Lower lobe of right lung (tissue), 2 donors: ENCODE measurements at regions not wholly inside any gene's neighbourhood (a gene's known extent, or its start where the extent isn't known, plus 50 kb on each side); places are given as distances from the start of the nearest gene placed in this dataset.
"Not testable (repeated sequence)": the region's sequence is repeated elsewhere in the genome, so short reads cannot be mapped to it uniquely, and the experiment has no call there.

Experiments used
- ATAC-seq, 2 donors: fragments of 200-7000 bp; cut with Tn5 transposase; one replicate each; pipeline ENCODE4 v1.9.1; 2020 to 2022; ENCODE audit warnings: mild to moderate bottlenecking in 2 of 2, moderate library complexity in 2 of 2
- DNase-seq: peaks from one replicate; pipeline ENCODE4 v3.0.0-alpha.2; 2020
- H3K27ac ChIP-seq: fragments of 200-600 bp; one replicate; pipeline ENCODE4 v1.8.0; 2022
- H3K27me3 ChIP-seq: fragments of 200-600 bp; one replicate; pipeline ENCODE4 v1.8.0; 2022; ENCODE audit warnings: low read depth
- H3K36me3 ChIP-seq: fragments of 200-600 bp; one replicate; pipeline ENCODE4 v1.8.0; 2022; ENCODE audit warnings: mild to moderate bottlenecking
- H3K4me1 ChIP-seq: fragments of 200-600 bp; one replicate; pipeline ENCODE4 v1.8.0; 2022
- H3K4me3 ChIP-seq: fragments of 200-600 bp; one replicate; pipeline ENCODE4 v1.8.0; 2022; ENCODE audit warnings: mild to moderate bottlenecking
- H3K9me3 ChIP-seq: fragments of 200-600 bp; one replicate; pipeline ENCODE4 v1.8.0; 2022
- CTCF ChIP-seq: fragments of 200-600 bp; IDR thresholded peaks from one replicate; pipeline ENCODE4 v1.8.0; 2022; ENCODE audit warnings: antibody characterized with exemption, mild to moderate bottlenecking
- intact Hi-C: fragments of 100-400 bp; cut with DNase I; formaldehyde crosslinking; loops from one replicate; pipeline ENCODE4 v1.11.0; 2022
- donor health status: DM: no; HTN: yes; CAD: no; lungs with severe emphysema.

- Histone ChIP-seq H3K9me3 (no peaks in the 10 kb centered on the region), H3K36me3 (no peaks in the 10 kb centered on the region), H3K27me3 (no peaks in the 10 kb centered on the region), H3K27ac (no peak overlapping the region), H3K4me3 (no peak overlapping the region), H3K4me1 (no peaks in the 10 kb centered on the region)
- no peak for ATAC-seq
- no peak for TF ChIP-seq CTCF
- no peak for DNase-seq
- intact Hi-C loops = no loop called here
These were observed 1370.4 kb downstream of the GRIK2 start for GRCh38 chr6:102763891-102764290.

GRCh38 chr6:102761872-102762271 lies 1368.4 kb downstream of the GRIK2 start:
- intact Hi-C loops = no loop called here
- no peak for TF ChIP-seq CTCF
- H3K36me3 ChIP-seq = no peaks in the 10 kb centered on the region
- DNase-seq (no peak), ATAC-seq (no peak)
- no peaks in the 10 kb centered on the region for H3K9me3 ChIP-seq
- no peaks in the 10 kb centered on the region for H3K27me3 ChIP-seq
- H3K27ac ChIP-seq = no peak overlapping the region
- no peak overlapping the region for H3K4me3 ChIP-seq
- H3K4me1 ChIP-seq = no peaks in the 10 kb centered on the region

- H3K9me3 ChIP-seq = no peaks in the 10 kb centered on the region
- ATAC-seq (no peak), DNase-seq (no peak)
- H3K4me1 ChIP-seq = no peaks in the 10 kb centered on the region
- no peaks in the 10 kb centered on the region for H3K36me3 ChIP-seq
- H3K27ac ChIP-seq = no peak overlapping the region
- H3K27me3 ChIP-seq = no peaks in the 10 kb centered on the region
- intact Hi-C loops = no loop called here
- H3K4me3 ChIP-seq = no peak overlapping the region
- TF ChIP-seq CTCF = no peak
These were observed 1365.9 kb downstream of the GRIK2 start for GRCh38 chr6:102759415-102759814.

- DNase-seq = not testable (repeated sequence)
These were observed 1365.0 kb downstream of the GRIK2 start for GRCh38 chr6:102758536-102758935.

GRCh38 chr6:102749210-102749971 lies 1355.9 kb downstream of the GRIK2 start:
- no peaks in the 10 kb centered on the region for H3K9me3 ChIP-seq
- intact Hi-C loops = no loop called here
- no peak for ATAC-seq
- H3K4me3 ChIP-seq = no peak overlapping the region
- no peak for TF ChIP-seq CTCF
- no peak overlapping the region for H3K27ac ChIP-seq
- H3K4me1 ChIP-seq = no peaks in the 10 kb centered on the region
- H3K27me3 ChIP-seq = no peaks in the 10 kb centered on the region
- no peak for DNase-seq
- no peaks in the 10 kb centered on the region for H3K36me3 ChIP-seq

More at GRCh38 chr6:102758536-102758935, 1365.0 kb downstream of the GRIK2 start:
- H3K4me3 ChIP-seq, ATAC-seq, H3K27me3 ChIP-seq, H3K27ac ChIP-seq, H3K4me1 ChIP-seq, H3K9me3 ChIP-seq, H3K36me3 ChIP-seq, intact Hi-C loops: not testable (repeated sequence)

- DNase-seq (no peak), ATAC-seq (no peak)
- TF ChIP-seq CTCF = no peak
- no peaks in the 10 kb centered on the region for H3K27me3 ChIP-seq
- intact Hi-C loops = no loop called here
- H3K36me3 ChIP-seq = no peaks in the 10 kb centered on the region
- no peak overlapping the region for H3K4me3 ChIP-seq
- no peaks in the 10 kb centered on the region for H3K9me3 ChIP-seq
- H3K27ac ChIP-seq = no peak overlapping the region
- no peaks in the 10 kb centered on the region for H3K4me1 ChIP-seq
These were observed 1353.4 kb downstream of the GRIK2 start for GRCh38 chr6:102746941-102747340.
